Cardiac muscle cell (in vitro differentiated cells and primary cell): ENCODE measurements at regions not wholly inside any gene's neighbourhood (a gene's known extent, or its start where the extent isn't known, plus 50 kb on each side); places are given as distances from the start of the nearest gene placed in this dataset.
"Not testable (repeated sequence)": the region's sequence is repeated elsewhere in the genome, so short reads cannot be mapped to it uniquely, and the experiment has no call there.

Source experiments
- DNase-seq, 2 donors: peaks; one replicate each; pipeline versions ENCODE4 v3.0.0 to v3.0.0-alpha.2; 2010 to 2017; ENCODE audit warnings: low read depth in 1 of 2, low spot score in 1 of 2
- H3K27ac ChIP-seq: fragments of 200-600 bp; sonication (generic); 2 replicates; pipeline ENCODE4 v1.5.1; 2016
- H3K27me3 ChIP-seq: fragments of 200-600 bp; sonication (generic); 2 replicates; pipeline ENCODE4 v1.6.0; 2016; ENCODE audit warnings: control low read depth
- H3K36me3 ChIP-seq: fragments of 200-600 bp; sonication (generic); 2 replicates; pipeline ENCODE4 v1.5.1; 2016; ENCODE audit warnings: control low read depth
- H3K4me1 ChIP-seq: fragments of 200-600 bp; sonication (generic); 2 replicates; pipeline ENCODE4 v1.8.1; 2017; ENCODE audit warnings: low read depth, mild to moderate bottlenecking, mixed run types
- H3K4me3 ChIP-seq: fragments of 200-600 bp; sonication (generic); 2 replicates; pipeline ENCODE4 v1.5.1; 2016; ENCODE audit warnings: mild to moderate bottlenecking
- H3K9me3 ChIP-seq: fragments of 200-600 bp; sonication (generic); 2 replicates; pipeline ENCODE4 v1.5.1; 2017; ENCODE audit warnings: low read depth, mild to moderate bottlenecking, control low read depth
- TF ChIP-seq, protein P1 (sequence below): IDR thresholded peaks from 2 replicates; pipeline ENCODE4 v1.5.1; 2012; ENCODE audit warnings: low read depth, mild to moderate bottlenecking, low read length

GRCh38 chr4:96431094-96431493 is 591.2 kb downstream of the PDHA2 start:
- Histone ChIP-seq H3K9me3 (no peaks in the 10 kb centered on the region), H3K27ac (no peak overlapping the region), H3K27me3 (no peaks in the 10 kb centered on the region), H3K4me3 (no peak overlapping the region), H3K36me3 (no peaks in the 10 kb centered on the region), H3K4me1 (no peaks in the 10 kb centered on the region)
- DNase-seq, result no peak
- TF ChIP-seq, protein P1, sequence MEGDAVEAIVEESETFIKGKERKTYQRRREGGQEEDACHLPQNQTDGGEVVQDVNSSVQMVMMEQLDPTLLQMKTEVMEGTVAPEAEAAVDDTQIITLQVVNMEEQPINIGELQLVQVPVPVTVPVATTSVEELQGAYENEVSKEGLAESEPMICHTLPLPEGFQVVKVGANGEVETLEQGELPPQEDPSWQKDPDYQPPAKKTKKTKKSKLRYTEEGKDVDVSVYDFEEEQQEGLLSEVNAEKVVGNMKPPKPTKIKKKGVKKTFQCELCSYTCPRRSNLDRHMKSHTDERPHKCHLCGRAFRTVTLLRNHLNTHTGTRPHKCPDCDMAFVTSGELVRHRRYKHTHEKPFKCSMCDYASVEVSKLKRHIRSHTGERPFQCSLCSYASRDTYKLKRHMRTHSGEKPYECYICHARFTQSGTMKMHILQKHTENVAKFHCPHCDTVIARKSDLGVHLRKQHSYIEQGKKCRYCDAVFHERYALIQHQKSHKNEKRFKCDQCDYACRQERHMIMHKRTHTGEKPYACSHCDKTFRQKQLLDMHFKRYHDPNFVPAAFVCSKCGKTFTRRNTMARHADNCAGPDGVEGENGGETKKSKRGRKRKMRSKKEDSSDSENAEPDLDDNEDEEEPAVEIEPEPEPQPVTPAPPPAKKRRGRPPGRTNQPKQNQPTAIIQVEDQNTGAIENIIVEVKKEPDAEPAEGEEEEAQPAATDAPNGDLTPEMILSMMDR, result no peak

- Histone ChIP-seq H3K36me3 (no peaks in the 10 kb centered on the region), H3K27ac (no peak overlapping the region), H3K9me3 (no peaks in the 10 kb centered on the region), H3K27me3 (no peaks in the 10 kb centered on the region), H3K4me1 (no peaks in the 10 kb centered on the region), H3K4me3 (no peak overlapping the region)
- TF ChIP-seq, protein P1, result no peak
- DNase-seq, result no peak
Observed at GRCh38 chr4:96448315-96448872, 608.5 kb downstream of the PDHA2 start.

DNA sequence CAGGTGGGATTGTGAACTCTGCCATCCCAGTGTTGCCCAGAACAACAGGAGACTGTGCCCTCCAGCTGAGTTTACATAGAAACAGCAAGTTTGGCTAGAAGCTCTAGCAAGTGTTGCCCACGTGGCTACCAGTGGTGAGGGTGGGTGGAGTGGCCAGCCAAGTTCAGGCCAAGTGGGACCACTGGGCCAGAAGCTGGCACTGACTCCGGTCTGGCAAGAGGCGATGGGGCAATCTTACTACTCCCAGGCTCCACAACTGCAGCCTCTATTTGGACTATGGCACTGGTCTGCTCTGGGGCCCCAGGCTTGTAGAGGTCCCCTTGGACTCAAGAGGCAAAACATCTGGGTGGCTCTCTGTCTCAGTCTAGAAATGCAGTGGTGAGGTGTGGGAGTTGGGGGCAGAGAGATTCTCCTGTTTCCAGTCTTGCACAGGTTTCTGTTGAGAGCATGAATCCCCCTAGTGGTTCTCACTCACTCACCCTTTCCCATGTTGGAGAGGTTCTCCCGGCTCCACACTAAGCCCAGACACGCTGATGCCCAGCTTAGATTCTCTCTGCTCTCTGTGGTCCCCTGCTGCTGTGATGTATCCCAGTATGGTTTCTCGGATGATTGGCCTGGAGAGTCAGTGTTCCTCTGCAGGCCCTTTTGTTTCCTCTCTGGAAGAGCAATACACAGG is 615.3 kb downstream of the PDHA2 start:
- no peaks in the 10 kb centered on the region for H3K27me3 ChIP-seq
- H3K27ac ChIP-seq, result no peak overlapping the region
- H3K4me3 ChIP-seq, result no peak overlapping the region
- TF ChIP-seq, protein P1, result no peak
- DNase-seq, result no peak
- H3K4me1 ChIP-seq, result no peaks in the 10 kb centered on the region
- no peaks in the 10 kb centered on the region for H3K36me3 ChIP-seq
- H3K9me3 ChIP-seq, result no peaks in the 10 kb centered on the region

DNA sequence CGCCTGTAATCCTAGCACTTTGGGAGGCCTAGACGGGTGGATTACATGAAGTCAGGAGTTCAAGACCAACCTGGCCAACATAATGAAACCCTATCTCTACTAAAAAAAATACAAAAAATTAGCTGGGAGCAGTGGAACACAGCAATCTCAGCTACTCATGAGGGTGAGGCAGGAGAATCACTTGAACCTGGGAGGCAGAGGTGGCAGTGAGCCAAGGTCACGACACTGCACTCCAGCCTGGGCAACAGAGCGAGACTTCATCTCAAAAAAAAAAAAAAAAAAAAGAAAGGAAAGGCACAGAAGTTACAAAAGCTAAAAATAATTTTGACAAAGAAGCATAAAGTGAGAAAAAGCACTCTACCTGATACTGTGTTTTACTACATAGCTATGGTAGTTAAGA is 618.1 kb downstream of the PDHA2 start:
- not testable (repeated sequence) for H3K27me3 ChIP-seq, DNase-seq, H3K9me3 ChIP-seq, H3K4me3 ChIP-seq, H3K4me1 ChIP-seq, H3K36me3 ChIP-seq, H3K27ac ChIP-seq

DNA sequence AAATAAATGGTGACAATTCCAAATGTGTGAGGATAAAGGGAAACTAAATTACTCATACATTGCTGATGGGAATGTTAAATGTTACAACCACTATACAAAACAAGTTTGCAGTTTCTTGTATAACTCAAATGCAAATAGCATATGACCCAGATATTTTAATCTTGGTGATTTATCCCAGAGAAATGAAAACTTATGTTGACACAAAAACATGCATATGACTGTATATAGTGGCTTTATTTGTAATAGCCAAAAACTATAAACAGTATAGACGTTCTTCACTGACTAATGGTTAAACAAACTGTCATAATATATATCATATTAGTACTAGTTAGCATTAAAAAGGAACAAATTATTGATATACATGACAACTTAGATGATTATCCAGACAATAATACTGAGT is 619.2 kb downstream of the PDHA2 start:
- Histone ChIP-seq H3K27me3 (no peaks in the 10 kb centered on the region), H3K4me1 (no peaks in the 10 kb centered on the region), H3K4me3 (no peak overlapping the region), H3K27ac (no peak overlapping the region), H3K36me3 (no peaks in the 10 kb centered on the region), H3K9me3 (no peaks in the 10 kb centered on the region)
- TF ChIP-seq, protein P1, result no peak
- DNase-seq, result no peak

- Histone ChIP-seq H3K27me3 (no peaks in the 10 kb centered on the region), H3K4me1 (no peaks in the 10 kb centered on the region), H3K27ac (no peak overlapping the region), H3K4me3 (no peak overlapping the region), H3K9me3 (no peaks in the 10 kb centered on the region), H3K36me3 (no peaks in the 10 kb centered on the region)
- no peak for DNase-seq
- TF ChIP-seq, protein P1, result no peak
Observed at GRCh38 chr4:96465834-96466233, 625.9 kb downstream of the PDHA2 start.
